22Rv1 (cell line): ENCODE measurements at regions not wholly inside any gene's neighbourhood (a gene's known extent, or its start where the extent isn't known, plus 50 kb on each side); places are given as distances from the start of the nearest gene placed in this dataset.

Source experiments
- CTCF ChIP-seq: fragments of 450-650 bp; IDR thresholded peaks from 2 replicates; pipeline ENCODE4 v1.5.1; 2017; ENCODE audit warnings: mild to moderate bottlenecking
- ZFX ChIP-seq: fragments of 450-650 bp; IDR thresholded peaks from 2 replicates; pipeline ENCODE4 v1.6.1; 2017; ENCODE audit warnings: antibody characterized with exemption, borderline replicate concordance

- no peak for TF ChIP-seq CTCF
- TF ChIP-seq ZFX = no peak
Measured at GRCh38 chr11:29361369-29361768, 655.5 kb downstream of the KCNA4 start.
